Cardiac fibroblast (primary cell): ENCODE measurements at regions not wholly inside any gene's neighbourhood (a gene's known extent, or its start where the extent isn't known, plus 50 kb on each side); places are given as distances from the start of the nearest gene placed in this dataset.
A peak's percentile ranks its signal among the peaks of the same experiment; 100 is the strongest.

Experiments
- DNase-seq, 2 donors: peaks; one replicate each; pipeline versions ENCODE4 v3.0.0 to v3.0.0-alpha.2; 2010; ENCODE audit warnings: low read depth in 2 of 2
- H3K4me3 ChIP-seq, 2 donors: replicated peaks in 1 of 2; 1 replicate in 1 of 2; 2 replicates in 1 of 2; pipeline ENCODE4 v1.5.1; 2011; ENCODE audit warnings: low read depth in 2 of 2, low read length in 2 of 2, mild to moderate bottlenecking in 2 of 2, moderate library complexity in 1 of 2
- TF ChIP-seq, protein P1 (sequence below): IDR thresholded peaks from one replicate; pipeline ENCODE4 v1.5.1; 2011; ENCODE audit warnings: low read depth, mild to moderate bottlenecking, low read length, inconsistent platforms

DNA sequence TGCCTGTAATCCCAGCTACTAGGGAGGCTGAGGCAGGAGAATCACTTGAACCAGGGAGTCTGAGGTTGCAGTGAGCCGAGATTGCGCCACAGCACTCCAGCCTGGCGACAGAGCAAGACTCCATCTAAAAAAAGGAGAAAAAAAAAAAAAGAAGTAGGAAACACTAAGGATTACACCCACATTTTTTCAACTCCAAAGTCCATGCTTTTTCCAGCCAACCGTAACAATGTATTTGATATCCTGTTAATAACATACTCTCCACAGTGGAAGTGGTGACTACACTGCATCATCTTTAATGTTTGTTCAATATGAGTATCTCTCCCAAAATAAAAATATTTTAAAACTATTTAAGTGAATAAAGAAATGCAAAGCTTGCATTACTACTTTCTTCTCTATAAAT is 481.6 kb upstream of the ACVR2A start:
- TF ChIP-seq, protein P1, sequence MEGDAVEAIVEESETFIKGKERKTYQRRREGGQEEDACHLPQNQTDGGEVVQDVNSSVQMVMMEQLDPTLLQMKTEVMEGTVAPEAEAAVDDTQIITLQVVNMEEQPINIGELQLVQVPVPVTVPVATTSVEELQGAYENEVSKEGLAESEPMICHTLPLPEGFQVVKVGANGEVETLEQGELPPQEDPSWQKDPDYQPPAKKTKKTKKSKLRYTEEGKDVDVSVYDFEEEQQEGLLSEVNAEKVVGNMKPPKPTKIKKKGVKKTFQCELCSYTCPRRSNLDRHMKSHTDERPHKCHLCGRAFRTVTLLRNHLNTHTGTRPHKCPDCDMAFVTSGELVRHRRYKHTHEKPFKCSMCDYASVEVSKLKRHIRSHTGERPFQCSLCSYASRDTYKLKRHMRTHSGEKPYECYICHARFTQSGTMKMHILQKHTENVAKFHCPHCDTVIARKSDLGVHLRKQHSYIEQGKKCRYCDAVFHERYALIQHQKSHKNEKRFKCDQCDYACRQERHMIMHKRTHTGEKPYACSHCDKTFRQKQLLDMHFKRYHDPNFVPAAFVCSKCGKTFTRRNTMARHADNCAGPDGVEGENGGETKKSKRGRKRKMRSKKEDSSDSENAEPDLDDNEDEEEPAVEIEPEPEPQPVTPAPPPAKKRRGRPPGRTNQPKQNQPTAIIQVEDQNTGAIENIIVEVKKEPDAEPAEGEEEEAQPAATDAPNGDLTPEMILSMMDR, result no peak
- H3K4me3 ChIP-seq, result no peak overlapping the region
- no peak for DNase-seq

DNA sequence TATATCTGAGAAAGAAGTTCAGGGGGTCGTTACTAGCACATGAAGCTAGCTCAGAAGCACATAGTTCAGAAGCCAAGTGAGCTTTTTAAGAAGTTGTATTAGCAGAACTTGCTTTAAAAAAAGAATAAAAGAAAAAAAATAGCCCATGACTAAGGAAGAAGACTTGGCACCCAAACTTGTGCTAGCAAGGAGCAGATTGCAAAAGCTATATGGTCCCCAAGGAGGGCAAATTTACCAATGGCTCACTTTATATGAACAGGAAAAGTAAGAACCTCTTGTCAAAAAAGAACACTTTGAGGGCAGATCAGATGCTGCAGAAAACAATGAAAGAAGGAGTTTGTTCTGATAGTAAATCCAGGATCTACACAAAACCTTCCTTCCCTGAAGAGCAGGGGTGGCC is 486.5 kb upstream of the ACVR2A start:
- DNase-seq, result peak in 1 of 2 donors; percentile 45
- TF ChIP-seq, protein P1, result no peak
- no peak overlapping the region for H3K4me3 ChIP-seq

DNA sequence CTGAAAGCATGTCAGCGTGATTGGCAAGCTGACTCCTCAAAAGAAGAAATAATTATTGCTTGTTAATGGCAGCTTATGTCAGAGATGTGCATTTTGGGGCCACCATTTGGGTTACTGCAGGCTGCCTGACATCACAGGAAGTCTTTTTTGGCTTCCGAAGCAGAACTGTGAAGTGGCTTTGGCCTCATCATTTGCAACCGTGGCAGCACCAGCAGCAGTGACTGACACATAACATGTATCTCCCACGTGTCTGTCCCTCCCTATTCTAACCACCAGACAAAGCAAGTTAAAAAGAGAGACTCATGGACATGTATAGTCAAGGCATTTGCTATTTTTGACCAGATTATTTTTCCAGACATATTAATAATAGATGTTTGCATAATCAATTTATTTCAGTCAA is 488.7 kb upstream of the ACVR2A start:
- H3K4me3 ChIP-seq, result no peak overlapping the region
- no peak for DNase-seq
- TF ChIP-seq, protein P1, result no peak

DNA sequence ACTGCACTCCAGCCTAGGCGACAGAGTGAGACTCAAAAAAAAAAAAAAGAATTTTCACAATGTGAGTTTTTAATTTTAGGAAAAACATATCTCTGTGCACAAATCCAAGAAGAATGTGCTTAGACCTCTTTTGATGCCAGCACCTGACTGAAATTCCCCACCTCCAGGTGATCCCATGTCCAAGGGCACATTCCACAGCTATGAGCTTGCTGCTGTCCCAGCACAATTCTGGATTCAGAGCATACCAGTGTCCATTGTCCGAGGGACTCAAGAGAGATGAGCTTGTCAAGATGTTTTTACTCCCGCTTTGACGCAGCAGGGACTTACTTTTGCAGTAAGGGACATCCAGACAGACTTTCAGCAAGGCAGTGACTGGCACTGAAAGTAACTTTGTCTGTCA is 489.1 kb upstream of the ACVR2A start:
- no peak overlapping the region for H3K4me3 ChIP-seq
- no peak for DNase-seq
- TF ChIP-seq, protein P1, result no peak

DNA sequence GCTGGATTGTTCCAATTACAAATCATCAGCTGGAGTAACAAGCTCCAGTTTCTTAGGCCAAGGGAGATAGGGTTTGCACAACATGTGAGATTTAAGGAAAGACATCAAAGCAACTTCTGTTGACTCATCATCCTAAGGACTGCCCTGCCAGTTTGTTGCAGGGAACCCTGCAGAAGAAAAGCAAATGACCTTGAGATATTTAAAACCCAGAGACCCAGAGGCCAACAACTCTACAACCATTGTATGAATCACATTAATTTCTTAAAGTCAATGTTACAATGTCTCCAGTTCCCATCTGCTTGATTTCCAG is 491.8 kb upstream of the ACVR2A start:
- DNase-seq, result peak in 1 of 2 donors; percentile 25
- no peak overlapping the region for H3K4me3 ChIP-seq
- TF ChIP-seq, protein P1, result no peak

DNA sequence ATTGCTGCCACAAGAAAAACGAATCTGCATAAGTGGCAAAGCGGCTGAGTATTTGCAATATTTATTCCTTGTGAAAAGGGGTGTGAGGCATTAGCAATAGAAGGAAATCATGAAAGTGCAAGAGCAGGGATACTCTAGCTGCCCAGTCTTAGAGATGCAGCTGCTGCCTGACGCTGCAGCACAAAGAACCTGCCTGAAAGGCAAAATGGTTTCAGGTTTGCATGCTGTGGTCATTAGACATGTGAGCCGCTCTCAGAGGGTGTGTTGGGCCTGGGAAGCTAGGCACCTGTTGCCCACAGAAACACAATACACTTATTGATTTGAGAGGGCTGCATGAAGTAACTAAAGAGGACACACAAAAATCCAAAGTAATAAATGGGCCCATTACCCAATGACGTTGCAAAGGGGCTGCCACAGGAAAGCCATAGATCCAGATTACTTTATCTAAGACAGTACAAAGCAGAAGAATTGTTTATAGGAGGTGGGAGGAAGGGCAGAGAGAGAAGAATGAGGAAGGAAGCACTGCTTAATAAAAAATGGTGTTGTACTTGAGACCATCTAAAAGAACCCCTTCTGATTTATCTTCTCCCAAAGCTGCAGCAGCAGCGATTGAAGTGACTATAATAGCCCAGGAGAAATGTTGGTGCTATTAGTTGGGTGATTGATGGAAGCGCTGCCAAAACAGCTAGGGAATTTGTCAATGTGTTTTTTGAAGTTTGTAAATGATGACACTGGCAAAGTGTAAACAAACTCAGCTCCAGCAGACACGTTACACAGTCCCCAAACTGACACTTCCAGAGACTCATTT is 492.4 kb upstream of the ACVR2A start:
- DNase-seq, result no peak
- TF ChIP-seq, protein P1, result no peak
- no peak overlapping the region for H3K4me3 ChIP-seq

DNA sequence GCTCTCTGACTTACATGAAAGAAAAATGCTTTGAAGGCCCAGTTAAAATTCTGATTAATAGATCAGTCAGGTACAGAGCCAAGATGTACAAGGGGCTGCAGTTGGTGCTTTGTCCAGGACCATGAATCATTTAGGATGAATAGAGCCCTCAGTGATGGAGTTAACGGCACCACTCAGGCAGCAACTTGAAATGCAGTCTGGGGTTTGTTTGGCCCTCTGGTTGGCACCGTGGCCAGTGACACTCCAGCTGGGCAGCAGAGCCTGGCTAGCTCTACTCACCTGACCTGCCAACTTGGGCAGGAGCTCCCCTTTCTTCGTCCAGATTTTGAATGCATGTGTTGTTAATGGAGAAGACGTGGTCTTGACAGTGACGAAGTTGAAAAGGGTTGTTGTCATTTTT is 493.0 kb upstream of the ACVR2A start:
- no peak overlapping the region for H3K4me3 ChIP-seq
- no peak for DNase-seq
- TF ChIP-seq, protein P1, result no peak
